Peyer's patch (tissue), 4 donors: ENCODE measurements at regions not wholly inside any gene's neighbourhood (a gene's known extent, or its start where the extent isn't known, plus 50 kb on each side); places are given as distances from the start of the nearest gene placed in this dataset.

Source experiments
- CTCF ChIP-seq, 6 experiments: fragments of 450-650 bp in 4 of 6; fragments of 200-600 bp in 2 of 6; sonication (generic) in 1 of 6; IDR thresholded peaks; one replicate each; pipeline ENCODE4 v1.5.1; 2017 to 2019; ENCODE audit warnings: antibody characterized with exemption in 6 of 6, mild to moderate bottlenecking in 3 of 6, moderate library complexity in 1 of 6
- POLR2A ChIP-seq, 2 donors: fragments of 450-650 bp; IDR thresholded peaks; one replicate each; pipeline ENCODE4 v1.5.1; 2017; ENCODE audit warnings: antibody characterized with exemption in 2 of 2, mild to moderate bottlenecking in 2 of 2, moderate library complexity in 2 of 2

GRCh38 chrX:39507034-39507433 lies 590.7 kb downstream of the BCOR start:
- TF ChIP-seq CTCF (IDR thresholded peaks at IDR 0.05) (no peak), POLR2A (IDR thresholded peaks at IDR 0.05) (no peak)
